ENCODE measurements at regions not wholly inside any gene's neighbourhood (a gene's known extent, or its start where the extent isn't known, plus 50 kb on each side); places are given as distances from the start of the nearest gene placed in this dataset.
"Not testable (repeated sequence)": the region's sequence is repeated elsewhere in the genome, so short reads cannot be mapped to it uniquely, and the experiment has no call there.

- DNase-seq = no peak
Measured at GRCh38 chr2:187994464-187995331, 297.0 kb upstream of the GULP1 start.

- DNase-seq = no peak
Measured at GRCh38 chr2:187995556-187995955, 296.1 kb upstream of the GULP1 start.

- no peak for DNase-seq
Measured at GRCh38 chr2:187996630-187997029, 295.0 kb upstream of the GULP1 start.

DNA sequence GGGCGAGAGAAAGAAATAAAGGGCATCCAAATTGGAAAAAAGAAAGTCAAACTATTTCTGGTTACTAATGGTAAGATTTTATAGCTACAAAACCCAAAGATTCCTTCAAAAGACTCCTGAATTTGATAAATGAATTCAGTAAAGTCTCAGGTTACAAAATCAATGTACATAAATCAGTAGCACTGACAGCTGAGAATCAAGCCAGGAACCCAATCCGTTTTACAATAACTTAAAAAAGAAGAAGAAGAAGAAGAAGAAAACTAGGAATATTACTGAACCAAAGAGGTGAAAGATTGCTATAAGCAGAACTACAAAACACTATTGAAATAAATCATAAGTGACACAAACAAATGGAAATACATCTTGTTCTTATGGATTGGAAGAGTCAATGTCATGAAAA lies 291.5 kb upstream of the GULP1 start:
- no peak for DNase-seq

- DNase-seq = no peak
Measured at GRCh38 chr2:188003800-188004199, 287.9 kb upstream of the GULP1 start.

DNA sequence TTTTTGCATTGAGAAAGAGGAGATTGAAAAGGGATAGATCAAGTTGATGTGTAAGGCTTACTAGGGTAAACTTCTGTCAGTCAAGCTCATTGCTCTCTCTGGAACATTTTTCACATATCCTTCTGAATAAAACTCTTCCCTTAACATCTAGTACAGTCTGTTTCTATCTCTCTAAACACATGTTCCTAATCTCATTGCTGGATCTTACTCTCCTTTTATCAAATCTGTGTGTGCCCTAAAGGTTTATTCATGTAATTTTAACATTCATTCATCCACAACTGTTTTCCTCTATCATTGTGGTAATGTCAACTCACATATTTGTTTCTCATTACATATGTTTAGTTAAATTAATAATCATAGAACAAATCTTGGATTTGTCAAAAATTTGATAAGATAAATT lies 277.9 kb upstream of the GULP1 start:
- DNase-seq = no peak

GRCh38 chr2:188016917-188017316 lies 274.8 kb upstream of the GULP1 start:
- no peak for DNase-seq

DNA sequence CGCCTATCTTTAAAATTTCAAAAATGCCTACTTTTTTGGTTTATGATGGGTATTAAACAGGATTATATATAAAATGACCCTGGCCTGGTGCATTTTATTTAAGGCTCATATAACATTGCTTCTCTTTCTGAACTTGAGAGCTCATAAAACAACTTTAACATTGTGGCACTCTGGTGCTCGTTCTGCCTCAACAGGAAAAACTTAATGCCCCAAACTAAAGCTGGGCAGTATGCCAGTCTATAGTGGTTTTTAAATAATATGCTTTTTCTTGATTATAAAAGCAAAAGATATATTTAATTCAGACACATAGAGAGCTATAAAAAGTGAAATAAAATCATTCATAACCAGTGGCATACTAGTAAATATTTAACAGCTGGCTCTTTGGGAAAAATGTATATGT lies 269.3 kb upstream of the GULP1 start:
- DNase-seq = no peak

DNA sequence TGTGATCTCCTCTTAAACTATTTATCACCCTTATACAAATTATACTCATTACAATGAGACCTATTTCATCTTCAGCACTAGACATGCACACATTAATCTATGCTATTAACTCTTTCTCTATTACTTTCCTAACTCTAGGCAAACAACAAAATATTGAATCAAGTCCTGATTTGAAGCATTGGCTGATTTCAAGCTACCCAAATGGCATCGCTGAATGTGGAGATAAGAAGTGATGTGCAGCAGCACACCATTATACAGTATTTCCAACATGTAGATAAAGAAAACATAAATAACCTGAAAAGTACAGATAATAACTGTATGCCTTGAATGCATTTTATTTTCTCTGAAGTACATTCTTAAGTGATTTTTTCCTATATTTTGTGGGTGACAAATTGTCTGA lies 268.6 kb upstream of the GULP1 start:
- DNase-seq = no peak

DNA sequence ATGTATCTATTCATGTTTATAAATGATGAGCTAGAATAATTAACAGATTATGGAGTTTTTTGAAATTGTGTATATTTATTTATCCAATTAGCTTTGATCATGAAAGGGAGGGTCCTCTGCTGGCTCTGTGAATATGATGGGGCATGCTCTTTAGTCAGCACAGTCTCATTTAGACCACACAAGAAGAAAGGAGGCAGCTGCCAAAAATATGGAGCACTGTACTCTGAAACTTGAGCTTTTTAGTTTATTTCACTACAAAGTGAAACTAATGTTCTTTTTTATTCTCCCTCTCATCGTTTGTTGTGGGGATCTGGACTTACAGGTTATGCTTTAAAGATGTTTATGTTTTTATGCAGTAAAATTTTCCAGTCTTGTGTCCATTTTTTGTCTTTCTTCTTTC lies 266.9 kb upstream of the GULP1 start:
- no peak for DNase-seq

DNA sequence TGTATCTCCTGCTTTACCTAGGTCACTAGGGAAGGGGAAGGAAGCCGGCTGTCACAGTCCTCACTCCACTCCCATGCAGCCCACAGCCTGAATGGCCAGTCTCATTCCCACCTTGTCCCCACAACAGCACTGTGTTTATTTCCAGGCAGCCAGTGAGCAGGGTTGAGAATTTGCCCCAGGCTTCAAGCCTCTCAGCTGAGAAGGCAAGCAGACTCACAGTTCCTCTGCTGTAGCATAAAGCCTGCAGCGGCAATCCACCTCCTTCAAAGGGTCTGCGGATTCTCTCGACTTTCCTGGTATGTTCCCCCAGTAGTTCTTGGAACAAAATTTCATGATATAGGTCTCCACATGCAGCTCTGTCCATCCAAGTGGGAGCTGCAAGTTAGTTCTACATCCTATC lies 262.9 kb upstream of the GULP1 start:
- DNase-seq = no peak

DNA sequence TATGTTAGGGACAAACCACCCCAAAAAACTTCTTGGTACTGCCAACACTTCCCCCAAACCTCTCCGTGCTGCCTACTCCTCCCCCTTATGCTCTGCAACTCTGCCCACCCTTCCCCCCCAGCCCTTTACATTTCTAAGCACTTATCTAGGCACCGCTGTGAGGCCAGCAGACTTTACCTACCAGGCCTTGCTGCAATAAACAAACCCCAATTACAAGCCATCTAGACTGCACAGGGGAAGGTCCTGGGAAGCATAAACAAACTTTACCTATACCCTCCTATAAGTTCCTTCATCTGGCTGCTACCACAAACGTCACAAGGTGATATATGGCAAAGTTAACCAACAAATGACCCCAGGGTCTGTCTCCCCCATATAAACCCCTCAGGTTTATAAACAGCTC lies 259.4 kb upstream of the GULP1 start:
- no peak for DNase-seq

DNA sequence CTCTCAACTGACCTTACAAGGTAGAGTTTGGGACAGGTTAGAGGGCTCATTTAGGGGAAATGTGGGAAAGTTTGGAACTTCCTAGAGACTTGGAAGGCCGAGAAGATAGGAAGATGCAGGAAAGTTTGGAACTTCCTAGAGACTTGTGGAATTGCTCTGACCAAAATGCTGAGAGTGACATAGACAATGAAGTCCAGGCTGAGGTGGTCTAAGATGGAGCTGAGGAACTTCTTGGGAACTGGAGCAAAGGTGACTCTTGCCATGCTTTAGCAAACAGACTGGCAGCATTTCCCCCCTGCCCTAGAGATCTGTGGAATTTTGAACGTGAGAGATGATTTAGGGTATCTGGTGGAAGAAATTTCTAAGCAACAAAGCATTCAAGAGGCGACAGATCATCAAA lies 258.9 kb upstream of the GULP1 start:
- no peak for DNase-seq

DNA sequence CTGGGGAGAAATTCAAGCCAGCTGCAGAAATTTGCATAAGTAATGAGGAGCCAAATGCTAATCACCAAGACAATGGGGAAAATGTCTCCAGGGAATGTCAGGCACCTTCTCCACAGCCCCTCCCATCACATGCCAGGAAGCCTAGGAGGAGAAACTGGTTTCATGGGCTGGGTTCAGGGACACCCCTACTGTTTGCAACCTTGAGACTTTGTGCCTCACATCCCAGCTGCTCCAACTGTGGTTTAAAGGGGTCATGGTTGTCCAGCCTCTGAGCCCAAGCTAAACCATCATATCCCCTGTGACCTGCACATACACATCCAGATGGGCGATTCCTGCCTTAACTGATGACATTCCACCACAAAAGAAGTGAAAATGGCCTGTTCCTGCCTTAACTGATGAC lies 258.4 kb upstream of the GULP1 start:
- DNase-seq = not testable (repeated sequence)

DNA sequence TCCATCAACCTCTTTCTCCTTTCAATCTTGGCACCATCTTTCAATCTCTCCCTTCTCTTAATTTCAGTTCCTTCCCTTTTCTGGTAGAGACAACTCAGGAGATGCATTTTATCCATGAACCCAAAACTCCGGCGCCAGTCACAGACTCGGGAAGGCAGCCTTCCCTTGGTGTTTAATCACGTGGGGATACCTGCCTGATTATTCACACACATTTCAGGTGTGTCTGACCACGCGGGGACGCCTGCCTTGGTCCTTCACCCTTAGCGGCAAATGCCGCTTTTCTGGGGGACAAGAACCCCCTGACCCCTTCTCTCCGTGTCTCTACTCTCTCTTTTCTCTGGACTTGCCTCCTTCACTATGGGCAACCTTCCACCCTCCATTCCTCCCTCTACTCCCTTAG lies 257.6 kb upstream of the GULP1 start:
- not testable (repeated sequence) for DNase-seq

- not testable (repeated sequence) for DNase-seq
Measured at GRCh38 chr2:188035377-188035776, 256.3 kb upstream of the GULP1 start.

DNA sequence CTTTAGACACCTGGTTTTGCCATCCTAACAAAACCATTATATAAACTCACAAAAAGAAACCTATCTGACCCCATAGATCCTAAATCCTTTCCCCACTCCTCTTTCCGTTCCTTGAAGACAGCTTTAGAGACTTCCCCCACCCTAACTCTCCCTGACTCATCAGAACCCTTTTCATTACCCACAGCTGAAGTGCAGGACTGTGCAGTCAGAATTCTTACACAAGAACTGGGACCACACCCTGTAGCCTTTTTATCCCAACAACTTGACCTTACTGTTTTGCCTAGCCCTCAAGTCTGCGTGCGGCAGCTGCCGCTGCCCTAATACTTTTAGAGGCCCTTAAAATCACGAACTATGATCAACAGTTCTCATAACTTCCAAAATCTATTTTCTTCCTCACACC lies 254.9 kb upstream of the GULP1 start:
- not testable (repeated sequence) for DNase-seq

GRCh38 chr2:188039307-188039706 lies 252.4 kb upstream of the GULP1 start:
- DNase-seq = no peak

DNA sequence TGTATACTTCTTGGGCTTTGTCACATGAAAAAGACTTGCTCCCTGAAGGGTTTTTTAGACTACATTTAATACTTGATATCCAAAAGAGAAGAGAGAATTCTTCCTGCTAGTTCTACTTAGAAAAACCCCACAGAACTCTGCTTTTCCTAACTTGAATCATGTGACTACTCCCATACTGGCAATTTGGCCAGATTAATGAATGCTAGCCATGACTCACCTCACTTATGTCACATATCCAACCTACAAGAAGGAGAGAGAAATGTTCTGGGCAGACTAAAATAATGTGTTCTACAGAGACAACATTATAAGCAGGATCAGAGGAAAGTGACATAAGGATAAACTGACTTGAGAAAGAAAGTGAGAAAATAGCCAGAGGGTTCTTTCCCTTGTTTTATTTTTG lies 249.3 kb upstream of the GULP1 start:
- DNase-seq = no peak

- DNase-seq = no peak
Measured at GRCh38 chr2:188045016-188045415, 246.7 kb upstream of the GULP1 start.

- no peak for DNase-seq
Measured at GRCh38 chr2:188046437-188046836, 245.2 kb upstream of the GULP1 start.

GRCh38 chr2:188047735-188048134 lies 243.9 kb upstream of the GULP1 start:
- no peak for DNase-seq

DNA sequence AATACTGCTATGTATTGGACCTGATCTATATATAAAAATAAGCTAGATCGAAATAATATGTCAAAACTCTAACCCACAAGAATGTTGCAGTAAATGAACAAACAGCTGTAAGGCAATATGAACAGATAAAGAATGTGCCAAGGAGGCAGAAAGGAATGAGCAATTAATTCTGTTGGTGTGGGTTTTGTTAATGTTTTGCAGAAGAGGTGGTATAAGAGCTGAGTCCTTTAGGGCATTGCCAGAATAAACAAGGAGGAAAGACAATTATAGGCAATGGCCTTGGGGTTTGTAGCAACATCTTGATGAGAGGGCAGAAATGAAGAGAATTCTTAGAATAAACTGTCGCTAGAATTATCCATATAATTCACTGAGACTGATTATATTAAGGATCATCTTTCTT lies 240.9 kb upstream of the GULP1 start:
- DNase-seq = peak; percentile 8

- no peak for DNase-seq
Measured at GRCh38 chr2:188051706-188052105, 240.0 kb upstream of the GULP1 start.

All from left kidney (tissue), 1 donor.